ENCODE measurements at regions not wholly inside any gene's neighbourhood (a gene's known extent, or its start where the extent isn't known, plus 50 kb on each side); places are given as distances from the start of the nearest gene placed in this dataset.

DNA sequence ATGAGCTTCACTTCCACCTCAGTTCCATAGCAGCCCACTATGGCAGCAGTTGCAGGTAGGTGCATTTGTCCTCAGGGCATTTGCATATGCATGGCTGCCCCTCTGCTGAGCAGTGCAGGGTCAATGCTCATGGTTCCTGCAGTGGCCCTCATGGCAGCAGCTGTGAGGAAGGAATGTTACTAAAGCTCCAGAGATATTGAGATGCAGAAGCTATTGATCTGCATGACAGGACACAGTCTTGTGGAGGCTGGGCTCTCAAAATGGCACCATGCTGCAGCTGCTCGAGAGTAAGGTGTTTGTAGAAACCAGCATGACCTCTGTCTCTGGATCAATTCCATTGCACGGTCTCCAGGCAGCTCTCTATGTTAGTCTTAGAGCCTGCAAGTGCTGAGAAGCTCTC is 179.2 kb upstream of the PCDH18 start (continued):
- TF ChIP-seq, protein P1, sequence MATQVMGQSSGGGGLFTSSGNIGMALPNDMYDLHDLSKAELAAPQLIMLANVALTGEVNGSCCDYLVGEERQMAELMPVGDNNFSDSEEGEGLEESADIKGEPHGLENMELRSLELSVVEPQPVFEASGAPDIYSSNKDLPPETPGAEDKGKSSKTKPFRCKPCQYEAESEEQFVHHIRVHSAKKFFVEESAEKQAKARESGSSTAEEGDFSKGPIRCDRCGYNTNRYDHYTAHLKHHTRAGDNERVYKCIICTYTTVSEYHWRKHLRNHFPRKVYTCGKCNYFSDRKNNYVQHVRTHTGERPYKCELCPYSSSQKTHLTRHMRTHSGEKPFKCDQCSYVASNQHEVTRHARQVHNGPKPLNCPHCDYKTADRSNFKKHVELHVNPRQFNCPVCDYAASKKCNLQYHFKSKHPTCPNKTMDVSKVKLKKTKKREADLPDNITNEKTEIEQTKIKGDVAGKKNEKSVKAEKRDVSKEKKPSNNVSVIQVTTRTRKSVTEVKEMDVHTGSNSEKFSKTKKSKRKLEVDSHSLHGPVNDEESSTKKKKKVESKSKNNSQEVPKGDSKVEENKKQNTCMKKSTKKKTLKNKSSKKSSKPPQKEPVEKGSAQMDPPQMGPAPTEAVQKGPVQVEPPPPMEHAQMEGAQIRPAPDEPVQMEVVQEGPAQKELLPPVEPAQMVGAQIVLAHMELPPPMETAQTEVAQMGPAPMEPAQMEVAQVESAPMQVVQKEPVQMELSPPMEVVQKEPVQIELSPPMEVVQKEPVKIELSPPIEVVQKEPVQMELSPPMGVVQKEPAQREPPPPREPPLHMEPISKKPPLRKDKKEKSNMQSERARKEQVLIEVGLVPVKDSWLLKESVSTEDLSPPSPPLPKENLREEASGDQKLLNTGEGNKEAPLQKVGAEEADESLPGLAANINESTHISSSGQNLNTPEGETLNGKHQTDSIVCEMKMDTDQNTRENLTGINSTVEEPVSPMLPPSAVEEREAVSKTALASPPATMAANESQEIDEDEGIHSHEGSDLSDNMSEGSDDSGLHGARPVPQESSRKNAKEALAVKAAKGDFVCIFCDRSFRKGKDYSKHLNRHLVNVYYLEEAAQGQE (IDR thresholded peaks at IDR 0.05; ENCODE audit: low read depth, low read length) = no peak
- TF ChIP-seq, protein P2, sequence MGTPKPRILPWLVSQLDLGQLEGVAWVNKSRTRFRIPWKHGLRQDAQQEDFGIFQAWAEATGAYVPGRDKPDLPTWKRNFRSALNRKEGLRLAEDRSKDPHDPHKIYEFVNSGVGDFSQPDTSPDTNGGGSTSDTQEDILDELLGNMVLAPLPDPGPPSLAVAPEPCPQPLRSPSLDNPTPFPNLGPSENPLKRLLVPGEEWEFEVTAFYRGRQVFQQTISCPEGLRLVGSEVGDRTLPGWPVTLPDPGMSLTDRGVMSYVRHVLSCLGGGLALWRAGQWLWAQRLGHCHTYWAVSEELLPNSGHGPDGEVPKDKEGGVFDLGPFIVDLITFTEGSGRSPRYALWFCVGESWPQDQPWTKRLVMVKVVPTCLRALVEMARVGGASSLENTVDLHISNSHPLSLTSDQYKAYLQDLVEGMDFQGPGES (IDR thresholded peaks at IDR 0.05; ENCODE audit: low read depth, low read length) = no peak
- TF ChIP-seq TAF1 (IDR thresholded peaks at IDR 0.05; ENCODE audit: borderline replicate concordance, low read depth, low read length) (no peak), MEF2A (IDR thresholded peaks at IDR 0.05; ENCODE audit: borderline replicate concordance, low read depth) (no peak), FOSL2 (IDR thresholded peaks at IDR 0.05; ENCODE audit: borderline replicate concordance, low read depth) (no peak), TCF12 (IDR thresholded peaks at IDR 0.05) (no peak), CHD2 (IDR thresholded peaks at IDR 0.05; ENCODE audit: low read length, partially characterized antibody) (no peak)
- TF ChIP-seq, protein P3, sequence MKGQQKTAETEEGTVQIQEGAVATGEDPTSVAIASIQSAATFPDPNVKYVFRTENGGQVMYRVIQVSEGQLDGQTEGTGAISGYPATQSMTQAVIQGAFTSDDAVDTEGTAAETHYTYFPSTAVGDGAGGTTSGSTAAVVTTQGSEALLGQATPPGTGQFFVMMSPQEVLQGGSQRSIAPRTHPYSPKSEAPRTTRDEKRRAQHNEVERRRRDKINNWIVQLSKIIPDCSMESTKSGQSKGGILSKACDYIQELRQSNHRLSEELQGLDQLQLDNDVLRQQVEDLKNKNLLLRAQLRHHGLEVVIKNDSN (IDR thresholded peaks at IDR 0.05; ENCODE audit: borderline replicate concordance, low read depth) = no peak
- TF ChIP-seq, protein P4, sequence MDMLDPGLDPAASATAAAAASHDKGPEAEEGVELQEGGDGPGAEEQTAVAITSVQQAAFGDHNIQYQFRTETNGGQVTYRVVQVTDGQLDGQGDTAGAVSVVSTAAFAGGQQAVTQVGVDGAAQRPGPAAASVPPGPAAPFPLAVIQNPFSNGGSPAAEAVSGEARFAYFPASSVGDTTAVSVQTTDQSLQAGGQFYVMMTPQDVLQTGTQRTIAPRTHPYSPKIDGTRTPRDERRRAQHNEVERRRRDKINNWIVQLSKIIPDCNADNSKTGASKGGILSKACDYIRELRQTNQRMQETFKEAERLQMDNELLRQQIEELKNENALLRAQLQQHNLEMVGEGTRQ (IDR thresholded peaks at IDR 0.05; ENCODE audit: borderline replicate concordance, low read depth, low read length) = no peak

DNA sequence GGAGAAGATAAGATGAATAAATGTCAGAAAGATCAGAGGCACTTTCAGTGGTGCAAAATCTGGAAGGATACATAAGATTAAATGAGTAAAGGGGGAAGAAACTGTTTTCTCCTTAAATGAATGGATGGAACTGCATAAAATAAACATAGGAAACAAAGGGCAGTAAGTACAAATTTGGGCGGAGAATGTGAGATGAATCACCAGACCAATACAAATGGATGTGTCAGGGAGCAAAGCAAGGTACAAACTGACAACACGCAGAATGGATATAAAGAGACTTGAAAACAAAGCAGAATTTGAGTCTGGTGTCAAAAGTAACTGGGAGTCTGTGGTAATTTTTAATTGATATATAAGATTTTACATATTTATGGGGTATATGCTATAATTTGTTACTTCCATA is 175.3 kb upstream of the PCDH18 start:
- Histone ChIP-seq H3K4me2 (no peak overlapping the region), H3K27ac (ENCODE audit: low read depth in 2 of 2, low read length in 1 of 2) (no peak overlapping the region)

More for the DNA sequence above, 175.3 kb upstream of the PCDH18 start:
- H3F3A ChIP-seq (replicated peaks; ENCODE audit: insufficient read depth) = peaks cover 17% of the 10 kb centered on the region
- H4K20me1 ChIP-seq (ENCODE audit: insufficient read depth) = no peaks in the 10 kb centered on the region
- WGBS (ENCODE audit: low lambda C conversion rate) = 91% methylated on average over 2 of the region's 2 CpGs
- H3K4me3 ChIP-seq (ENCODE audit: low read depth in 2 of 2, low read length in 1 of 2) = no peak overlapping the region
- H3K4me1 ChIP-seq (ENCODE audit: control insufficient read depth in 1 of 2, insufficient read depth in 2 of 2, low read depth in 1 of 2, low read length in 1 of 2) = peaks cover 2 to 3% of the 10 kb centered on the region in 2 experiments; a peak in 2 of 4 replicates
- H3K9ac ChIP-seq = no peak overlapping the region
- TF ChIP-seq TEAD4 (IDR thresholded peaks at IDR 0.05; ENCODE audit: borderline replicate concordance, insufficient read depth) (no peak), YY1 (IDR thresholded peaks at IDR 0.05; ENCODE audit: low read depth) (no peak), NRF1 (IDR thresholded peaks at IDR 0.05; ENCODE audit: low read depth, low read length) (no peak), EP300 (IDR thresholded peaks at IDR 0.05; ENCODE audit: borderline replicate concordance in 1 of 2, low read depth in 1 of 2, low read length in 1 of 2) (no peak), JUND (IDR thresholded peaks at IDR 0.05) (no peak), FOXM1 (IDR thresholded peaks at IDR 0.05; ENCODE audit: low read depth) (no peak), POLR2AphosphoS5 (IDR thresholded peaks at IDR 0.05; ENCODE audit: low read depth, low read length) (no peak)
- TF ChIP-seq, protein P5, sequence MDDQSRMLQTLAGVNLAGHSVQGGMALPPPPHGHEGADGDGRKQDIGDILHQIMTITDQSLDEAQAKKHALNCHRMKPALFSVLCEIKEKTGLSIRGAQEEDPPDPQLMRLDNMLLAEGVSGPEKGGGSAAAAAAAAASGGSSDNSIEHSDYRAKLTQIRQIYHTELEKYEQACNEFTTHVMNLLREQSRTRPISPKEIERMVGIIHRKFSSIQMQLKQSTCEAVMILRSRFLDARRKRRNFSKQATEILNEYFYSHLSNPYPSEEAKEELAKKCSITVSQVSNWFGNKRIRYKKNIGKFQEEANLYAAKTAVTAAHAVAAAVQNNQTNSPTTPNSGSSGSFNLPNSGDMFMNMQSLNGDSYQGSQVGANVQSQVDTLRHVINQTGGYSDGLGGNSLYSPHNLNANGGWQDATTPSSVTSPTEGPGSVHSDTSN (IDR thresholded peaks at IDR 0.05) = no peak
- TF ChIP-seq, protein P6, sequence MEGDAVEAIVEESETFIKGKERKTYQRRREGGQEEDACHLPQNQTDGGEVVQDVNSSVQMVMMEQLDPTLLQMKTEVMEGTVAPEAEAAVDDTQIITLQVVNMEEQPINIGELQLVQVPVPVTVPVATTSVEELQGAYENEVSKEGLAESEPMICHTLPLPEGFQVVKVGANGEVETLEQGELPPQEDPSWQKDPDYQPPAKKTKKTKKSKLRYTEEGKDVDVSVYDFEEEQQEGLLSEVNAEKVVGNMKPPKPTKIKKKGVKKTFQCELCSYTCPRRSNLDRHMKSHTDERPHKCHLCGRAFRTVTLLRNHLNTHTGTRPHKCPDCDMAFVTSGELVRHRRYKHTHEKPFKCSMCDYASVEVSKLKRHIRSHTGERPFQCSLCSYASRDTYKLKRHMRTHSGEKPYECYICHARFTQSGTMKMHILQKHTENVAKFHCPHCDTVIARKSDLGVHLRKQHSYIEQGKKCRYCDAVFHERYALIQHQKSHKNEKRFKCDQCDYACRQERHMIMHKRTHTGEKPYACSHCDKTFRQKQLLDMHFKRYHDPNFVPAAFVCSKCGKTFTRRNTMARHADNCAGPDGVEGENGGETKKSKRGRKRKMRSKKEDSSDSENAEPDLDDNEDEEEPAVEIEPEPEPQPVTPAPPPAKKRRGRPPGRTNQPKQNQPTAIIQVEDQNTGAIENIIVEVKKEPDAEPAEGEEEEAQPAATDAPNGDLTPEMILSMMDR (IDR thresholded peaks at IDR 0.05) = no peak
- TF ChIP-seq, protein P4 (IDR thresholded peaks at IDR 0.05; ENCODE audit: borderline replicate concordance, low read depth, low read length) = no peak
- ChIA-PET POLR2A (no interaction called here), CTCF (no interaction called here)
- H2AFZ ChIP-seq (ENCODE audit: low read depth) = no peak overlapping the region
- H3K9me2 ChIP-seq = no peaks in the 10 kb centered on the region; the same call in 1 of the 2 replicates
- no peak for DNase-seq
- H3K79me2 ChIP-seq (ENCODE audit: insufficient read depth) = no peaks in the 10 kb centered on the region
- H3K36me3 ChIP-seq (replicated peaks in 1 of 2; ENCODE audit: control insufficient read depth in 1 of 2, insufficient read depth in 2 of 2, low read length in 1 of 2) = no peaks in the 10 kb centered on the region
- H3K27me3 ChIP-seq (ENCODE audit: insufficient read depth) = no peaks in the 10 kb centered on the region
- H3K9me3 ChIP-seq = no peaks in the 10 kb centered on the region
